ENCODE measurements at regions not wholly inside any gene's neighbourhood (a gene's known extent, or its start where the extent isn't known, plus 50 kb on each side); places are given as distances from the start of the nearest gene placed in this dataset.

GRCh38 chr18:52069201-52069600 lies 270.8 kb upstream of the DCC start:
- no peak overlapping the region for H3K27ac ChIP-seq
- no peaks in the 10 kb centered on the region for H3K27me3 ChIP-seq
- no peaks in the 10 kb centered on the region for H3K9me3 ChIP-seq
- H3K36me3 ChIP-seq = no peaks in the 10 kb centered on the region
- TF ChIP-seq POLR2A (IDR thresholded peaks at IDR 0.05) (no peak), CTCF (IDR thresholded peaks at IDR 0.05) (no peak)
- DNase-seq = no peak
- intact Hi-C loops (cut with DNase I; ENCODE audit: low total_unique reads) = no loop called here
- no peak overlapping the region for H3K4me3 ChIP-seq
- H3K4me1 ChIP-seq = no peaks in the 10 kb centered on the region

DNA sequence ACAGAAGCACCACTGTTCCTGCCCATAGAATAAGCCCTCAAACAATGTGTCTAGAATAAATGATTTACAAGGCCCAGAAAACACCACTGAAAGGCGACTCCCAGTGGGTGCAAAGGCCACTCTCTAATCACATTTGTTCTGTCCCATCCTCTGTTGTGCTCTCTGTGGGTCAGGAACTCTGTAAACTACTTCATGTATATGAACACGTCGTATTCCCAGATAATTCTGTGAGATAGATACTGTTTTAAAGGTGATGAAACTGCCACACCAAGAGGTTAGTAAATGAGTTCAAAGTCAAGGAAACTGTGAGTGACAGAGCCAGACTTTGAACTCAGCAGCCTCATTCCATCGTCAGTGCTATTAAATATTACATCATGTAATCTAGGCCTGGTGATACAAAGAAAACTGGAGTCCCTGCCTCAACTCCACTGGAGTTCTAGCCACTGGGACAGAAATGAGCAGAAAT lies 269.7 kb upstream of the DCC start:
- intact Hi-C loops (cut with DNase I; ENCODE audit: low total_unique reads) = no loop called here
- no peak for TF ChIP-seq POLR2A (IDR thresholded peaks at IDR 0.05)
- no peak for TF ChIP-seq CTCF (IDR thresholded peaks at IDR 0.05)
- Histone ChIP-seq H3K27me3 (no peaks in the 10 kb centered on the region), H3K4me1 (no peaks in the 10 kb centered on the region), H3K4me3 (no peak overlapping the region), H3K27ac (no peak overlapping the region), H3K9me3 (no peaks in the 10 kb centered on the region), H3K36me3 (no peaks in the 10 kb centered on the region)
- no peak for DNase-seq

DNA sequence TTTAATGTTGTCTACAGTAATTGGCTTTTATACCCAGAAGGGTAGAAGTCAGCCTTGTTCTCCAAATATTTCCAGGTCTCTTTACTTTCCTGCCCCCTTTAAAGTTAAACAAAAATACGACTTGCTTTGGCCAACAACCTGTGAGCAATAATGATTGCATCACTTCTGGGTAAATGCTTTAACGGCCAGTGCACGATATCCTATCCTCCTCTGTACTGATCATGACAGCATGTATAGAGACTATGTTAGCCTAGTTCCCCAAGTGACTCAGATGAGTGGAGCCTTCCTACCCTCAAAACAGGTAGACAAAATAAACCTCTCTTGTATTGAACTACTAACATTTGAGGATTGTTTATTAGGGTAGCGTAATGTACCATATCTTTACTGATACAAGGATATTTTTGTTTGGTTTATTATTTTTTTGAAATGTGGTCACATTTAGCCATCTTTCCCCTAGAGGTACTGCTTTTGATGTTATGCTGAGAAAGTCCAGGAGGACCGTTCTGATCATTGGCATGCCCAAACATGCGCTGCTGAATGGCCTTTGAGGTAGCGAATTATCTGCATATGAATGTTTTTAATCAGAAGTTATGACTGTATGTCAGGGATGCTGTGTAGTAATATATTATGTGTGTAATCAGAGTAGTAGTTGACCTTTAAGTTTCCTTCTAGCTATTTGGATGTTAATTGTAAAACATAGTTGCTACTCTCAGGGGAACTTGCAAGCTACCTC lies 262.6 kb upstream of the DCC start:
- H3K27me3 ChIP-seq = no peaks in the 10 kb centered on the region
- H3K27ac ChIP-seq = no peak overlapping the region
- H3K36me3 ChIP-seq = no peaks in the 10 kb centered on the region
- H3K9me3 ChIP-seq = no peaks in the 10 kb centered on the region
- DNase-seq = no peak
- no peak for TF ChIP-seq POLR2A (IDR thresholded peaks at IDR 0.05)
- TF ChIP-seq CTCF (IDR thresholded peaks at IDR 0.05) = no peak
- intact Hi-C loops (cut with DNase I; ENCODE audit: low total_unique reads) = no loop called here
- H3K4me3 ChIP-seq = no peak overlapping the region
- no peaks in the 10 kb centered on the region for H3K4me1 ChIP-seq

DNA sequence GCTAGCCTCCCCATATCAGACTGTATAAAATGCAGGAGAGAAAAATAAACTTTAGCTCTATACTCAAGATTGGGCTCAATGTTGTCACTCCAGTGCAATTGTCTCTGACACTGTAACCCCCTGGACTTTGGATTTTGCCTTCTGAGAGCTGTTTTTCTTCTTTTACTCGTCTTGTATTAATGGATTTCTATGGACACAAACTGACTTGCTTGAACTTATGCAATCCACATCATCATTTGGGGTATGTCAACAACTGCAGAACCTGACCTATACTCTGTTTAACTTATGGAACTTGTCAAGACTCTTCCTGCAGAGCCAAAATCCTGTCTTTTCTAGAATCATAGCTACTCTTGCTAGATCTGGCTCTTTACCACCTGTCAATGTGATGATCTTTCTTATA lies 257.8 kb upstream of the DCC start:
- H3K4me1 ChIP-seq = no peaks in the 10 kb centered on the region
- no peak for DNase-seq
- H3K36me3 ChIP-seq = no peaks in the 10 kb centered on the region
- H3K27ac ChIP-seq = no peak overlapping the region
- H3K27me3 ChIP-seq = no peaks in the 10 kb centered on the region
- no peak overlapping the region for H3K4me3 ChIP-seq
- TF ChIP-seq POLR2A (IDR thresholded peaks at IDR 0.05) (no peak), CTCF (IDR thresholded peaks at IDR 0.05) (no peak)
- no peaks in the 10 kb centered on the region for H3K9me3 ChIP-seq
- intact Hi-C loops (cut with DNase I; ENCODE audit: low total_unique reads) = no loop called here

DNA sequence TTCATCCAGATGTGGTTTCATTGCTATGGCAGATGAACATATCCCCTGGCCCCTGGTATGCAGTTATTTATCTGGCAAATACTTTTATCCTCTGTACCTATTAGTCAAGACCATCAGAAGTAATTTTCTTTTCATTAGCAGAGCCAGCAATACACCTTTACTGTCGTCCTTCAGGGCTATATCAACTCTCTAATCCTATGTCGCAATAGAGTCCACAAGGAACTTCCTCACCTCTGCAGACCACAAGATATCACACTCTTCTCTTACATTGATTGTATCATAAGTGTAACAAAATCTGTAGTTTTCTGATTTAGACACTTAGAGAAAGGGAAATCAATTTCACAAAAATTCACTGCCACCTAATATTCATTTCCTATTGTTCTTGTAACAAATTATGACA lies 252.9 kb upstream of the DCC start:
- intact Hi-C loops (cut with DNase I; ENCODE audit: low total_unique reads) = no loop called here
- Histone ChIP-seq H3K4me3 (no peak overlapping the region), H3K9me3 (no peaks in the 10 kb centered on the region), H3K4me1 (no peaks in the 10 kb centered on the region), H3K27me3 (no peaks in the 10 kb centered on the region), H3K36me3 (no peaks in the 10 kb centered on the region), H3K27ac (no peak overlapping the region)
- no peak for DNase-seq
- TF ChIP-seq CTCF (IDR thresholded peaks at IDR 0.05) (no peak), POLR2A (IDR thresholded peaks at IDR 0.05) (no peak)

All from uterus (tissue), 3 donors.